D341Med (cell line): ENCODE measurements at regions not wholly inside any gene's neighbourhood (a gene's known extent, or its start where the extent isn't known, plus 50 kb on each side); places are given as distances from the start of the nearest gene placed in this dataset.

Experiments
- DNase-seq: peaks from one replicate; pipeline ENCODE4 v3.0.0; 2012; ENCODE audit warnings: low spot score

GRCh38 chr11:28981381-28981780 lies 873.2 kb downstream of the METTL15 start:
- no peak for DNase-seq

- no peak for DNase-seq
Observed at GRCh38 chr11:28976801-28977145, 868.6 kb downstream of the METTL15 start.

GRCh38 chr11:28976012-28976800 lies 868.0 kb downstream of the METTL15 start:
- DNase-seq = no peak

GRCh38 chr11:28969832-28970231 lies 861.6 kb downstream of the METTL15 start:
- no peak for DNase-seq

- DNase-seq = no peak
Observed at GRCh38 chr11:28966951-28967350, 858.8 kb downstream of the METTL15 start.

- no peak for DNase-seq
Observed at GRCh38 chr11:28965819-28966218, 857.6 kb downstream of the METTL15 start.

- no peak for DNase-seq
Observed at GRCh38 chr11:28964811-28965210, 856.6 kb downstream of the METTL15 start.

GRCh38 chr11:28963187-28963586 lies 855.0 kb downstream of the METTL15 start:
- DNase-seq = no peak

- no peak for DNase-seq
Observed at GRCh38 chr11:28962502-28962901, 854.3 kb downstream of the METTL15 start.

GRCh38 chr11:28961726-28962125 lies 853.5 kb downstream of the METTL15 start:
- no peak for DNase-seq

- no peak for DNase-seq
Observed at GRCh38 chr11:28956446-28956845, 848.3 kb downstream of the METTL15 start.

- no peak for DNase-seq
Observed at GRCh38 chr11:28951191-28951590, 843.0 kb downstream of the METTL15 start.

GRCh38 chr11:28939381-28939780 lies 831.2 kb downstream of the METTL15 start:
- no peak for DNase-seq

- DNase-seq = no peak
Observed at GRCh38 chr11:28938091-28938490, 829.9 kb downstream of the METTL15 start.

- DNase-seq = no peak
Observed at GRCh38 chr11:28932940-28933339, 824.8 kb downstream of the METTL15 start.

- no peak for DNase-seq
Observed at GRCh38 chr11:28924004-28924403, 815.8 kb downstream of the METTL15 start.

GRCh38 chr11:28922386-28922981 lies 814.3 kb downstream of the METTL15 start:
- DNase-seq = no peak

- no peak for DNase-seq
Observed at GRCh38 chr11:28919194-28919593, 811.0 kb downstream of the METTL15 start.

GRCh38 chr11:28913883-28914282 lies 805.7 kb downstream of the METTL15 start:
- DNase-seq = no peak

- no peak for DNase-seq
Observed at GRCh38 chr11:28911829-28912228, 803.6 kb downstream of the METTL15 start.

GRCh38 chr11:28910926-28911325 lies 802.7 kb downstream of the METTL15 start:
- DNase-seq = no peak

GRCh38 chr11:28903716-28904115 lies 795.5 kb downstream of the METTL15 start:
- no peak for DNase-seq

GRCh38 chr11:28900427-28900826 lies 792.2 kb downstream of the METTL15 start:
- DNase-seq = no peak

- no peak for DNase-seq
Observed at GRCh38 chr11:28899706-28900105, 791.5 kb downstream of the METTL15 start.
